Lower leg skin (tissue), 3 donors: ENCODE measurements at regions not wholly inside any gene's neighbourhood (a gene's known extent, or its start where the extent isn't known, plus 50 kb on each side); places are given as distances from the start of the nearest gene placed in this dataset.

Source experiments
- POLR2A ChIP-seq, 2 donors: fragments of 450-650 bp; IDR thresholded peaks; one replicate each; pipeline ENCODE4 v1.6.1; 2016 to 2017; ENCODE audit warnings: antibody characterized with exemption in 2 of 2, mild to moderate bottlenecking in 1 of 2, moderate library complexity in 1 of 2
- TF ChIP-seq, protein P1 (sequence below), 3 donors: fragments of 450-650 bp; IDR thresholded peaks; one replicate each; pipeline ENCODE4 v1.5.1; 2016; ENCODE audit warnings: antibody characterized with exemption in 3 of 3, mild to moderate bottlenecking in 3 of 3, moderate library complexity in 2 of 3

DNA sequence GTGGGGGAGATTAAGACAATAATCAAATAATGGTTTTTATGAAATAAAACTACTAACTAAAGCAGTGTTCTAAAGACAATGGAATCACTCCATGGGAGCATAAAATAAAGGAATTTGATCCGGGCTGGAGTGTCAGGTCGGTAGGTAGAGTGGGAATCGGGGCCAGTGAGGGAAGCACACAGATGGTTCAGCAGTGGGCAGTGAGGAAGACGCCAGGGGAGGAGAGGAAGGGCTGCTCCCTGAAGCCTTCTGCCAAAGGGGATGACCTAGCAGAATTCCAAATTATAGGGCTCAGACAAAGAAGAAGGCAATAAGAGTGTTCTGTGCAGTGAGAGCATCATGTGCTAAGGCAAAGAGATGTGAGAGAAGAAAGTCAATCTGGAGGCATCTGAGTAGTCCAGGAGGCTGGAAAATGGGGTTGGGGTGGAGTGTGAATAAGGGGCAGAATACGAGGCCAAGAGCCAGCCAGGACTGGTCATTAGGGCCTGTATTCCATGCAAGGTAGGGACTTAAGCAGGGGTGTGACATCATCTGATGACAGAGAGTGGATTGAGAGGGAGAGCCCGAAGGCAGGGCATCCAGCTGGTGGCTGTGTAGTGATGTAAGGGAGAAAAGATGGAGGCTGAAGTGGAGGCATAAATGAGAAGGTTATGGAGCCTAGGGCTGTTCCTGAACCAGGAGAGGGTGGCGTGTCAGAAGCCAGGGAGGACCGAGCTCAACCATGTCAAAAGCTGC is 137.6 kb downstream of the COPRS start:
- TF ChIP-seq, protein P1, sequence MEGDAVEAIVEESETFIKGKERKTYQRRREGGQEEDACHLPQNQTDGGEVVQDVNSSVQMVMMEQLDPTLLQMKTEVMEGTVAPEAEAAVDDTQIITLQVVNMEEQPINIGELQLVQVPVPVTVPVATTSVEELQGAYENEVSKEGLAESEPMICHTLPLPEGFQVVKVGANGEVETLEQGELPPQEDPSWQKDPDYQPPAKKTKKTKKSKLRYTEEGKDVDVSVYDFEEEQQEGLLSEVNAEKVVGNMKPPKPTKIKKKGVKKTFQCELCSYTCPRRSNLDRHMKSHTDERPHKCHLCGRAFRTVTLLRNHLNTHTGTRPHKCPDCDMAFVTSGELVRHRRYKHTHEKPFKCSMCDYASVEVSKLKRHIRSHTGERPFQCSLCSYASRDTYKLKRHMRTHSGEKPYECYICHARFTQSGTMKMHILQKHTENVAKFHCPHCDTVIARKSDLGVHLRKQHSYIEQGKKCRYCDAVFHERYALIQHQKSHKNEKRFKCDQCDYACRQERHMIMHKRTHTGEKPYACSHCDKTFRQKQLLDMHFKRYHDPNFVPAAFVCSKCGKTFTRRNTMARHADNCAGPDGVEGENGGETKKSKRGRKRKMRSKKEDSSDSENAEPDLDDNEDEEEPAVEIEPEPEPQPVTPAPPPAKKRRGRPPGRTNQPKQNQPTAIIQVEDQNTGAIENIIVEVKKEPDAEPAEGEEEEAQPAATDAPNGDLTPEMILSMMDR (IDR thresholded peaks at IDR 0.05): no peak
- TF ChIP-seq POLR2A (IDR thresholded peaks at IDR 0.05): no peak
